ENCODE measurements at regions not wholly inside any gene's neighbourhood (a gene's known extent, or its start where the extent isn't known, plus 50 kb on each side); places are given as distances from the start of the nearest gene placed in this dataset.

DNA sequence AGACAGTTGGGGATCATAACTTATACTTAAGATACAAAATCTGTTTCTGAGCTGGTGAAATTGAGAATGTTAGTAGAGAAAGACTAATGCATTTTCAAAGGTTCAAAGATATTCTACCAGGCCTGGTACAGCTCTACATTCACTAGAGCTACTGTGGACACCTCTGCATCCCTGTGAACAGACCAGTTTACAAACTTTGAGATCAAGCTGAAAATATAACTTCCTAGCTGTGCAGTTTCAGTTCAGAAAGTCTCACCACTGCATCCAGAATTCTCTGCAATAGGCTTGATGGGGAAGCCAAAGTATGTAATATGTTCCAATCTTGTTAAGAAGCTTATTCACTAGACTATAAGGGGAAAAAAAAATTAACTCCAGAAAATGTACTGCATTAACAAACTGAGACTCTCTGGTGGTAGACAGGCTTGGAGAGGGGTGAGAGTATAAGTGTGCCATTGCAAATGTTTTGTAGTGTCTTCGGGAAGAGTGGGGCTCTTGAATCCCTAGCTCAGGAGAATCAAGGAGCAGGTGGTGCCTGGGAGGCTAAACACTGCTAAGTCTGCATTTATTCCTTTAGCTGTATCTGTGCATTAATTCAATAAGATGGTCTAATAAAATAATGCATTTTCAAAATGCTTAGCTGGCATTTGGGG lies 671.9 kb downstream of the NR2F1-AS1 start:
- in situ Hi-C loops (cut with MboI; ENCODE audit: low pct_ligation_motif_present in 1 of 4, low pct_unique_long_range_greater_than_20kb in 1 of 4, low sequenced_read_pairs in 3 of 4) = no loop called here
- 78 to 88% methylated on average over 1 of the region's 1 CpG for WGBS, 2 donors (ENCODE audit: low coverage in 1 of 2)

DNA sequence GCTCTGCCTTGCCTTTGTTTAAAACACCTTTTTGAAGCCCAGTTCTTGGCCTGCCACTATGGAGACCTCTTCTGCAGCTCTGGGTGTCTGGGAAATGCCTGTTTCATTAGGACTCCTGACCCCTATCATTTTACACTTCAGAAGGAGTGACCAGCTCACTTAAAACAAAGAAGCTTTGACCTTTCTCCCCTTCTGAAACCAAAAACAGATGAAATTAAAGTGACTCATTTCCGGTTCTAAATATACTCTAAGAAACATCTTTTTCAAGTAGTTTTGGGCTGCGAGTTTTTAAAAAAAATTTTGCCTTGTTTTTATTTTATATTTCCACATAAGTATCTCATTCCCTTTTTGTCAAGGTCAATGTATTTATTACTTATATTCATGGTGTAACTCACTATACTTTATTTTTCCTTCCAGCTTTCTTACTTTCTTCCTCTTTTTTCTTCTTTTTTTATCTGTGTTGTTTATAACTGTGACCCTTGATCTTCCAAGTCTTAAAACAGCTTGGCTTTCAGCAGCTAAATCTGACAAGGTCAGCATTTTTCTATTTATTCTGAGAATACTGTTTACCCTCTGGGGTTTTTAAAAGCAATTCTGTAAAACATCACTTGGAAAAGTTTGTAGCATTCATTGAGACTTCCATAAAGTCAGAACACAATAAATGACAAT lies 672.9 kb downstream of the NR2F1-AS1 start:
- DNase-seq = no peak
- Histone ChIP-seq H3K36me3 (no peaks in the 10 kb centered on the region), H3K27ac (no peak overlapping the region), H3K27me3 (no peaks in the 10 kb centered on the region), H3K4me1 (no peaks in the 10 kb centered on the region), H3K9me3 (no peaks in the 10 kb centered on the region), H3K4me3 (no peak overlapping the region)
- TF ChIP-seq POLR2A (IDR thresholded peaks at IDR 0.05) = no peak
- TF ChIP-seq POLR2AphosphoS5 (IDR thresholded peaks at IDR 0.05) = no peak
- TF ChIP-seq EP300 (IDR thresholded peaks at IDR 0.05; ENCODE audit: low read depth) = no peak
- intact Hi-C loops (cut with DNase I; ENCODE audit: low total_unique reads) (no loop called here), in situ Hi-C loops (cut with MboI; ENCODE audit: low pct_ligation_motif_present in 1 of 4, low pct_unique_long_range_greater_than_20kb in 1 of 4, low sequenced_read_pairs in 3 of 4) (no loop called here)
- 45 to 49% methylated on average over 2 of the region's 2 CpGs for WGBS, 2 donors (ENCODE audit: low coverage in 1 of 2)

More for the DNA sequence above, 671.9 kb downstream of the NR2F1-AS1 start:
- H3K4me3 ChIP-seq = no peak overlapping the region
- H3K27ac ChIP-seq = no peak overlapping the region
- no peaks in the 10 kb centered on the region for H3K27me3 ChIP-seq
- intact Hi-C loops (cut with DNase I; ENCODE audit: low total_unique reads) = no loop called here
- TF ChIP-seq, protein P1, sequence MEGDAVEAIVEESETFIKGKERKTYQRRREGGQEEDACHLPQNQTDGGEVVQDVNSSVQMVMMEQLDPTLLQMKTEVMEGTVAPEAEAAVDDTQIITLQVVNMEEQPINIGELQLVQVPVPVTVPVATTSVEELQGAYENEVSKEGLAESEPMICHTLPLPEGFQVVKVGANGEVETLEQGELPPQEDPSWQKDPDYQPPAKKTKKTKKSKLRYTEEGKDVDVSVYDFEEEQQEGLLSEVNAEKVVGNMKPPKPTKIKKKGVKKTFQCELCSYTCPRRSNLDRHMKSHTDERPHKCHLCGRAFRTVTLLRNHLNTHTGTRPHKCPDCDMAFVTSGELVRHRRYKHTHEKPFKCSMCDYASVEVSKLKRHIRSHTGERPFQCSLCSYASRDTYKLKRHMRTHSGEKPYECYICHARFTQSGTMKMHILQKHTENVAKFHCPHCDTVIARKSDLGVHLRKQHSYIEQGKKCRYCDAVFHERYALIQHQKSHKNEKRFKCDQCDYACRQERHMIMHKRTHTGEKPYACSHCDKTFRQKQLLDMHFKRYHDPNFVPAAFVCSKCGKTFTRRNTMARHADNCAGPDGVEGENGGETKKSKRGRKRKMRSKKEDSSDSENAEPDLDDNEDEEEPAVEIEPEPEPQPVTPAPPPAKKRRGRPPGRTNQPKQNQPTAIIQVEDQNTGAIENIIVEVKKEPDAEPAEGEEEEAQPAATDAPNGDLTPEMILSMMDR (IDR thresholded peaks at IDR 0.05) = no peak
- TF ChIP-seq EP300 (IDR thresholded peaks at IDR 0.05; ENCODE audit: low read depth) = no peak
- no peak for TF ChIP-seq POLR2AphosphoS5 (IDR thresholded peaks at IDR 0.05)
- TF ChIP-seq POLR2A (IDR thresholded peaks at IDR 0.05) = no peak
- no peaks in the 10 kb centered on the region for H3K9me3 ChIP-seq
- no peaks in the 10 kb centered on the region for H3K36me3 ChIP-seq
- H3K4me1 ChIP-seq = no peaks in the 10 kb centered on the region
- DNase-seq = no peak

DNA sequence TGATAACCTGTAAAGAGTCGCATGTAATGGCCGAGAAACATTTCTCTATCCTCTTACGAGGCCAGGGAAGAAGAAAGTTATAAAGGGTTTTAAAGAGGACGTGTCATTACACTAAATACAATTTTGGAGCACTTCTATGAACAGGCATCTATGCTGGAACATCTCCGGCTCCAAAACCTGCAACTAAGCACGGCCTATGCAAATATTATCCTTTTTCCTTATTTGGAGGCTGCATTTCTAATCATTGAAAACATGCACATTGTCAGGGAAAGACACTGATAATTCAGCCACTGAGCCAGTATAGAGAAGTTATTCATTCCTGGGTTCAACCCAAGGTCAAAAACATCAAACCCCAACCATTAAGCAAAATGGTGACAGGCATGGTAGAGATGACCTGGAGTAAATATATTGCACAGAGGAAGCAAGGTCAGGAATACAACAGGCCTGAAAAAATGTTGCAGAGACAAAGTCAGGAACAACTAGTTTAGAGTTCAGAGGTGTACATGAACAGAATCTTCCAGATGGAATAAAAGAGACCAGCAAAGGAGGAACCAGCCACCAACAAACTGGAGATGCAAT lies 674.1 kb downstream of the NR2F1-AS1 start:
- H3K27ac ChIP-seq = no peak overlapping the region
- DNase-seq = no peak
- intact Hi-C loops (cut with DNase I; ENCODE audit: low total_unique reads) (no loop called here), in situ Hi-C loops (cut with MboI; ENCODE audit: low pct_ligation_motif_present in 1 of 4, low pct_unique_long_range_greater_than_20kb in 1 of 4, low sequenced_read_pairs in 3 of 4) (no loop called here)
- H3K4me1 ChIP-seq = no peaks in the 10 kb centered on the region
- TF ChIP-seq, protein P1 (IDR thresholded peaks at IDR 0.05) = no peak
- no peak for TF ChIP-seq POLR2A (IDR thresholded peaks at IDR 0.05)
- no peak for TF ChIP-seq EP300 (IDR thresholded peaks at IDR 0.05; ENCODE audit: low read depth)
- TF ChIP-seq POLR2AphosphoS5 (IDR thresholded peaks at IDR 0.05) = no peak
- no peaks in the 10 kb centered on the region for H3K27me3 ChIP-seq
- no peaks in the 10 kb centered on the region for H3K36me3 ChIP-seq
- WGBS, 2 donors (ENCODE audit: low coverage in 1 of 2) = 80 to 85% methylated on average over 6 of the region's 6 CpGs
- H3K4me3 ChIP-seq = no peak overlapping the region
- H3K9me3 ChIP-seq = no peaks in the 10 kb centered on the region

DNA sequence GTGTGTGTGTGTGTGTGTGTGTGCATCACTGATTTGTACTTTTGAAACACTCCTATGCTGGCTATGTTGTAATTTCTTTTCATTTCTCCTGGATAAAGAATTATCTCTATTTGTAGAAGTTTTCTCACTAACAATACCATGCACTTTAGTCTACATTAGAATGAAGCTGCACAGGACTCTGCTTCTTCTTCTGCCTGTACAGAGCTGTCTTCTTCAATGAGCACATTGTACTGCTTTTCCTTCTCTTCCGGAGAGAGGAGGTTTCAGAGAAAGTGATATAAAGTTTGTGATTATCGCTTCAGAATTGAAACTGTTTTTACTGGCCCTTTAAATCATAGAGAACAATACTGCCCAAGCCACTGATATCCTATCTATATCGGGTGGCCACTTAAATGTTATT lies 677.0 kb downstream of the NR2F1-AS1 start:
- no peak for TF ChIP-seq POLR2AphosphoS5 (IDR thresholded peaks at IDR 0.05)
- TF ChIP-seq, protein P1 (IDR thresholded peaks at IDR 0.05) = no peak
- TF ChIP-seq EP300 (IDR thresholded peaks at IDR 0.05; ENCODE audit: low read depth) = no peak
- no peak for TF ChIP-seq POLR2A (IDR thresholded peaks at IDR 0.05)
- H3K4me1 ChIP-seq = no peaks in the 10 kb centered on the region
- no peaks in the 10 kb centered on the region for H3K36me3 ChIP-seq
- H3K27me3 ChIP-seq = no peaks in the 10 kb centered on the region
- intact Hi-C loops (cut with DNase I; ENCODE audit: low total_unique reads) = no loop called here
- no peak for DNase-seq
- H3K4me3 ChIP-seq = no peak overlapping the region
- no peaks in the 10 kb centered on the region for H3K9me3 ChIP-seq
- in situ Hi-C loops (cut with MboI; ENCODE audit: low pct_ligation_motif_present in 1 of 4, low pct_unique_long_range_greater_than_20kb in 1 of 4, low sequenced_read_pairs in 3 of 4) = no loop called here
- WGBS, 2 donors (ENCODE audit: low coverage in 1 of 2) = 71% methylated on average over 3 of the region's 3 CpGs
- no peak overlapping the region for H3K27ac ChIP-seq
